Right renal cortex interstitium (tissue), 3 donors: ENCODE measurements at regions not wholly inside any gene's neighbourhood (a gene's known extent, or its start where the extent isn't known, plus 50 kb on each side); places are given as distances from the start of the nearest gene placed in this dataset.

Experiments
- DNase-seq, 3 donors: peaks; one replicate each; pipeline ENCODE4 v3.0.0-alpha.2; 2013; ENCODE audit warnings: low read depth in 3 of 3, low spot score in 2 of 3

DNA sequence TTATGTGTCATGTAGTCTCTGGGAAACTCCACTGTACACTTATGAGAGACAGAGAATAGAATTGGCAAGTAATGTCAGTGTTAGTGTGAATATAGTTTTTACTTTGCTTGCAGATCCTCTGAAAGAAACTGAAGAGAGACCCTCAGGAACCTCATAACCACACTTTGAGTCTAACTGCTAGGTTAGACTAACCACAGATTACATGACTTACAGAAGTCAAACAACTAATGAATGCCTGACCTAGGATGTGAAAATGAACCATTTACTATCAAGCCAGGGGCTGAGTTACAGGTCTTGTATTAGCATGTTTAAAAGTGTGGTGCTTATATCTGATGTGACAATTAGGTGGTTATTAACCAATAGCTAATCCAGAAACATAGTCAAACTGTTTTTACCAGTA lies 280.4 kb upstream of the LRATD1 start:
- no peak for DNase-seq

GRCh38 chr2:14354231-14354630 lies 278.3 kb upstream of the LRATD1 start:
- no peak for DNase-seq

DNA sequence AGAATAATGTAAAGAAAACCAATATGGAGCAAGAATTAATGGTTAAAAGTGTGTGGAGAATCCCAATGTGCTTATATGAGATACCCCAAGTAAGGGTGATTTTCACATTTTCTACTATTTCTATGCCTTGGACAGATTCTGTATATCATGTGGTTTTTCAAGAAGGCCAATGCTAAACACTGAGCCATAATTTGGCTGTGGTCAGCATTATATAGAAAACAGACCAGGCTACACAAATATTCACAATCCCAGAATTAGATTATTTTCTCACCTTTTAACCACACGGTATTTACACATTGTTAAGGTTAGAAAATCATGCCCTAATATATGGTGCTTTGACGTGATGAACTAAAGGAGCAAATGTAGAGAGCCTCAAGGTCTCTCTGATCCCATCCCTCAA lies 277.4 kb upstream of the LRATD1 start:
- no peak for DNase-seq

- DNase-seq: no peak
Observed at GRCh38 chr2:14358339-14358738, 274.2 kb upstream of the LRATD1 start.

DNA sequence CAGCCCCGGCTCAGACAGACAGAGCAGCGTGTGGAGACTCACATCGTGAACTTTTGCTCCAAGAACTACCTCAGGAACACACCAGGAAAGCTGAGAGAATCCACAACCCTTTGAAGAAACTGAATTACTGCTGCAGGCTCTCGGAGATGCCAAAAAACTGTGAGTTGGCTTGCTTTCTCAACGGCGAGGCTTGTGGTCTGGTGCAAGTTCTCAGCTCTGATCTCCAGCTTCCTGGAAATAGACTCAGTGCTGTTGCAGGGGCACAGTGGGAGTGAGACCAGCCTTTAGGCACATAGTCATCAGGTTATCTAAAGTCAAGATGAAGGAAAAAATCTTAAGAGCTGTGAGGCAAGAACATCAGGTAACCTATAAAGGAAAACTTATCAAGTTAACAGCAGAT lies 273.7 kb upstream of the LRATD1 start:
- no peak for DNase-seq

DNA sequence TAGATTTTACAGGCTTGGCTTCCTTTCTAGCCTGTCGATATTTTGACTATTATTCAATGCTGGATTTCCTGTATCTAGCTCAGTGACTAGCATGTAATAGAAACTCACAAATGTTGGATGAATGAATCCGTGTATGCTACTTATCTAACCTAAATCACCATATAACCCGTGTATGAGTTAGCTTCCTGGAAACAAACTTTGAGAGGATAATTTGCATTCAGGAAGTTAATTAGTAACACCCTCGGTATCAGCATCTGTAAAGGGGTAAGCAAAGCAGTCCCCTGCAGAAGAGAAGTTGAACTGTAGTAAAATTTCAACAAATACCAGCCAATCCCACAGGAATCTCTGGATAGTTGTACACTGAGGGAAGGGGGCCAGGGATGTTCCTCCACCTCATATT lies 269.4 kb upstream of the LRATD1 start:
- no peak for DNase-seq

DNA sequence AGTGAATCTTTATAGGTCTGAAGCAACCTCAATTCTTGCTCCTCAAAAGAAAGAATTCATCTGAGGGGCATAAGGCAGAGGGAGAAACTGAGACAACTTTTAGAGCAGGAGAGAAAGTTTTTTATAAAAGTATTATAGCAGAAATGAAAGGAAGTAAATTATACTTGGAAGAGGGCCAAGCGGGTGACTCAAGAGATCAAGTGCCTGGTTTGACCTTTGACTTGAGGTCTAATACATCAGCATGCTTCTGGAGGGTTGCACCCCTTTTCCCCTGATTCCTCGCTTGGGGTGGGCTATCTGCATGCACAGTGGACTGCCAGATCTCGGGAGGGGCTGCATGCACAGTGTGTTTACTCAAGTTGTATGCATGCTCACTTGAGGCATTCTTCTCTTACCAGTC lies 268.5 kb upstream of the LRATD1 start:
- DNase-seq: no peak

DNA sequence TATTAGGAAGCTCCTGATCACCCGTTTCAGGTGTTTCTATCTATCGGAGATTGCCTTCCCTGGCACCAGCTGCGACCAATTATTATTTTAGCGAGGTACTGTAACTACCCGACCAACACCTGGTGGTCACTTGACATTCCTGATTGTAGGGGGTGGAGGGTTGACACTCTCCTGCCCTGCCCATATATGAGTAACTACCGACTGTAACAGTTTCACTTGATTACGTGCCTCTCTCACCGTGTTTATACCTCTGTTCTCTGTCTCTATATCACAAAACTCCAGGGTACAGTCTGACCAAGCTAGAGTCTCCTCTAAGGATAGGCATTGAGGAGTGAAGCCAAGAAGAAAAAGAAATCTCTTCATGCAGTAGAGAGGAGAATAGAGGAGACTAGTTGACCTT lies 268.0 kb upstream of the LRATD1 start:
- no peak for DNase-seq

DNA sequence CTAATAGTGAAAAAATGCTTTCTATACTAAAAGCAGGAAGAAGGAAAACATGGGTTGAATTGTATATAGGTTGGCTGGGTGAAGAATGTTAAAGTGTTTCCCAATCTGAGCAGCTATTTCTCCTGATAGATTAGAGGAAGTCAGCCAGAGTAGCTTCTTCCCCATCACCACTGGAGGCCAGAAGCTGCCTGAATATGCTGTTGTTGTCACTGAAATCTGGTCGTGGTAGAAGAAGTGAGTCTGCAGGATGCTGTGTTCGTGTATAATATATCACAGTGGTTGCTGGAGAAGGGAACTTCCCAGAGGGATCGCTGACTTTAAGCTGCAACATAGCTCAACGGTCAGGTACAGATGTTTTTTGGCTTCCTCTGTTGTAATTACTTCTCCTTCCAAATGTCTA lies 247.5 kb upstream of the LRATD1 start:
- no peak for DNase-seq

- no peak for DNase-seq
Observed at GRCh38 chr2:14387332-14387731, 245.2 kb upstream of the LRATD1 start.

- DNase-seq: no peak
Observed at GRCh38 chr2:14388724-14389123, 243.8 kb upstream of the LRATD1 start.

DNA sequence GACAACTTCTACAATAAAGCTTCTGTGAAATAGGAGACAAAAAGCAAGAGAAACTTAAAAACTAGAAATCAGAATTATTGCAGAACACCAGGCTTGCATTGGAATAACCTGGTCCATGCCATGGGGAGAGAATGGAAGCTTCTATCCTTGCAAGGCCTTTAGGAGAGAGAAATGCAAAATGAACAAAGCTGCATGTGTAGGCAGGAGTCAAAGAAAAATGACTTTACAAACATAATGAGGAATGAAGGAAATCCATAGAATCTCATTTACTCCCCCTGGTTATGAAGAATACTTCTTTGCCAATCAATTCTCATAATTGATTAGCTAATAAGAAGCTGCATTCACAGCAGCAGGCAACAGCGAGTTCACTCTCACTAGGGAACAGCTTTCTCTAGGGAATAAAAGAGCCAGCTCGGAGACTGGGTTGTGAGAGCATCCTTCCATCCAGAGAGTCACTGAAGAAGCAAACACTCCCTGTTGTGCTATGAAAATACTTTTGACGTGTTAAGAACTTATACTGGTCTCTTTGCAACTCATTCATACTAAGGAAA lies 235.9 kb upstream of the LRATD1 start:
- no peak for DNase-seq

GRCh38 chr2:14398641-14399040 lies 233.9 kb upstream of the LRATD1 start:
- no peak for DNase-seq

DNA sequence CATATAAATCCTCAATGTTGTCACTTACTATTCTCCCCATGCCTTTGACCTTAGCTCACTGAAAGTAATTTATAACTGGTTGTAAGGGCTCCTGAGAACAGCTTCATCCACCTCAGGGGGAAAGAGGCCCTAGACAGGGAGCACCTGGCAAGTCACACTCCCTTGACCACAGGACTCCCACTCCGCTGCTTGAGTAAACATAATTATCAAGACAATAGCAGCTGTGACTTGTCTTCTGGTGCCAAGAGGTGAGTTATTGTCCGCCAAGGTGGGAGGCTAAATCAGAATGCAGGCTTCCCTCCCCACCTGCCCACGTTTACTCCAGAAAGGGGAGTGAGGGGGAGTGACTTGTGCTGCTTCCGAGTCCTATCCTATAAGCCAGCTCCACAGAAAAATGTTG lies 230.6 kb upstream of the LRATD1 start:
- peak; percentile 63 to 80 (median 73) for DNase-seq

DNA sequence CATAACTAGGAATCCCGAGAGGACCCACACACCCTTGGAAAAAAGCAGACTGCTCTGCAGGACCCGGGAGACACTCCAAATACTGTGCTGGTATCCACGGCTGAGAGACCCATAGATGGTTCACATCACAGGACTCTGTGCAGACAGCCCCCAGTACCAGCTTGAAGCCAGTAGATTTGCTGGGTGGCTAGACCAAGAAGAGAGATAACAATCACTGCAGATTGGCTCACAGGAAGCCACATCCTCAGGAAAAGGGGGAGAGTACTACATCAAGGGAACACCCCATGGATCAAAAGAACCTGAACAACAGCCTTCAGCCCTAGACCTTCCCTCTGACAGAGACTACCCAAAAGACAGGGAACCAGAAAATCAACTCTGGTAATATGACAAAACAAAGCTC lies 223.8 kb upstream of the LRATD1 start:
- DNase-seq: no peak

- DNase-seq: no peak
Observed at GRCh38 chr2:14417551-14417950, 215.0 kb upstream of the LRATD1 start.

- no peak for DNase-seq
Observed at GRCh38 chr2:14418115-14418514, 214.4 kb upstream of the LRATD1 start.

- DNase-seq: no peak
Observed at GRCh38 chr2:14420851-14421250, 211.7 kb upstream of the LRATD1 start.

- no peak for DNase-seq
Observed at GRCh38 chr2:14422426-14422825, 210.1 kb upstream of the LRATD1 start.

GRCh38 chr2:14423145-14423906 lies 209.2 kb upstream of the LRATD1 start:
- DNase-seq: no peak

DNA sequence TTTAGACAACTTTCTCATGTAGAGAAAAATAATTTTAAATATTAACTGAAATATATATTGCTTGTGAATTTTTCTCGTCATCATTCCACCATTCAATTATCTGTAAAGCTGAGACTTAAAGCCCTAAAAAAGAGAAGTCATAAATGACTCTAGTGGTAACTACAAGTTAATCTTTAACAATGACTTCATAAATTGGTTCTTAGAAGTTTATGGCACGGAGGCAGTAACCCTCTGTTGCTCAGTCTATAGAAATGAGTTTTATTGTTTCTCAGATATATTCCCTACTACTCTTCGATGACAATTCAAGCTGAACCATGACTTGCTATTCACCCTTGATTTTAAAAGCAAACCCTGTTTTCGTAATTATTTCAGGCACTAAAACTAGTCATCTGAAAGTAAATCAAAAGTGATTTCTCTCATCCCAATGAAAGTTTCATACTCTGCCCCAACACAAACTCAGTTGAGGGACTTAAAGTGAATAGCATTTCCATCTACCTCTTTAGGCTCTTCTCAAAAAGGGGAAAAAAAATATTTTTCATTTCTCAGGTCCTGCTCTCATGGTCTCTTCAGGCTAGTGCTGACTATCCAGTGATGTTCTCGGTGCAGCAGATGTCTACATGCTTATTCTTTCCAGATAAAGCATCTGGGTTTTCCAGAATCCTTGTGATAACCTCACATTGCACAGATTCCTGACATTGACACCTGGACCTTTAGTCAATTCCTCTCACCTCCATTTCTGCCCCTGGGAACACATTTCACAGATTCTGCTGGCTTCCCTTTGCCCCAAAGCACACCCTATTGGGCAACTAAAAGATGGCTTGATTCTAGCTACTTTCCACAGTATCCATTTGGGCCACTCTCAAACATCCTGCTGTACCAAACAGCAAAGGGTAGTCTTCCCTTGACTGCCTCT lies 207.8 kb upstream of the LRATD1 start:
- no peak for DNase-seq

GRCh38 chr2:14425869-14426268 lies 206.6 kb upstream of the LRATD1 start:
- no peak for DNase-seq
